ENCODE measurements at regions not wholly inside any gene's neighbourhood (a gene's known extent, or its start where the extent isn't known, plus 50 kb on each side); places are given as distances from the start of the nearest gene placed in this dataset.

DNA sequence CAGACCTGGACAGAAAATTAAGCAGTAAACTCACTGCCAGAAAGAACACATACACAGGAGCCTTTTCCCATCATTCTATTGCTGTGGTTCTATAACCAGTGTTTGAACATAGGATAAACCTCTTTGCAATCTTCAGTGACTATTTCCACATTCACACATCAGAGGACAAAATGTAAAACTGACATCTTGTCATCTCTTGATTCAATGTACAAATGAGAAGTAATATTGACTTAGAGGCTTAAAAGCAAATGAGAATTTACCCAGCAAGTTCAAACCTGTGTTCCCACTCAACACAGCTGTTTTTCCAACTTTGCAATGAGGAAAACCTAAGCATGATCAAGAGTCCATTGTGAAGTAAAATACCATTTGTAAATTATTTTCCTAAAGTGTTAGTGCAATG, 307.1 kb upstream of the CPXCR1 start:
- BruUV-seq (replicated peaks), result no TSS peak
- no peaks in the 10 kb centered on the region for H3F3A ChIP-seq (ENCODE audit: insufficient read depth, low read depth)
- H3K27me3 ChIP-seq (ENCODE audit: insufficient read depth, low read depth), result no peaks in the 10 kb centered on the region
- intact Hi-C loops (cut with micrococcal nuclease; ENCODE audit: unreplicated experiment), result no loop called here
- H3K27ac ChIP-seq, result no peak overlapping the region
- ChIA-PET CTCF (no interaction called here), POLR2A (ENCODE audit: unreplicated experiment) (no interaction called here)
- H3K9me2 ChIP-seq (ENCODE audit: insufficient read depth), result no peaks in the 10 kb centered on the region
- no peaks in the 10 kb centered on the region for H3K79me2 ChIP-seq (ENCODE audit: low read depth)
- no peaks in the 10 kb centered on the region for H3K9me3 ChIP-seq (ENCODE audit: insufficient read depth, low read depth)
- H3K4me1 ChIP-seq (replicated peaks; ENCODE audit: insufficient read depth), result no peaks in the 10 kb centered on the region
- no peaks in the 10 kb centered on the region for H4K20me1 ChIP-seq (ENCODE audit: insufficient read depth)
- H2AFZ ChIP-seq, result no peak overlapping the region
- no peaks in the 10 kb centered on the region for H3K36me3 ChIP-seq (ENCODE audit: low read depth)
- no peak overlapping the region for H3K4me3 ChIP-seq
- no peak for DNase-seq
- no peak overlapping the region for H3K4me2 ChIP-seq
- no peak for TF ChIP-seq EZH2 (IDR thresholded peaks at IDR 0.05; ENCODE audit: low read depth)
- TF ChIP-seq, protein P1, sequence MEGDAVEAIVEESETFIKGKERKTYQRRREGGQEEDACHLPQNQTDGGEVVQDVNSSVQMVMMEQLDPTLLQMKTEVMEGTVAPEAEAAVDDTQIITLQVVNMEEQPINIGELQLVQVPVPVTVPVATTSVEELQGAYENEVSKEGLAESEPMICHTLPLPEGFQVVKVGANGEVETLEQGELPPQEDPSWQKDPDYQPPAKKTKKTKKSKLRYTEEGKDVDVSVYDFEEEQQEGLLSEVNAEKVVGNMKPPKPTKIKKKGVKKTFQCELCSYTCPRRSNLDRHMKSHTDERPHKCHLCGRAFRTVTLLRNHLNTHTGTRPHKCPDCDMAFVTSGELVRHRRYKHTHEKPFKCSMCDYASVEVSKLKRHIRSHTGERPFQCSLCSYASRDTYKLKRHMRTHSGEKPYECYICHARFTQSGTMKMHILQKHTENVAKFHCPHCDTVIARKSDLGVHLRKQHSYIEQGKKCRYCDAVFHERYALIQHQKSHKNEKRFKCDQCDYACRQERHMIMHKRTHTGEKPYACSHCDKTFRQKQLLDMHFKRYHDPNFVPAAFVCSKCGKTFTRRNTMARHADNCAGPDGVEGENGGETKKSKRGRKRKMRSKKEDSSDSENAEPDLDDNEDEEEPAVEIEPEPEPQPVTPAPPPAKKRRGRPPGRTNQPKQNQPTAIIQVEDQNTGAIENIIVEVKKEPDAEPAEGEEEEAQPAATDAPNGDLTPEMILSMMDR (conservative IDR thresholded peaks at IDR 0.05), result no peak
